ENCODE measurements at regions not wholly inside any gene's neighbourhood (a gene's known extent, or its start where the extent isn't known, plus 50 kb on each side); places are given as distances from the start of the nearest gene placed in this dataset.

GRCh38 chr2:104929663-104930062 lies 75.7 kb downstream of the POU3F3 start:
- DNase-seq (no peak), ATAC-seq (ENCODE audit: low read depth) (no peak)
- H4K20me1 ChIP-seq (ENCODE audit: control insufficient read depth, insufficient read depth, low read length, poor library complexity, severe bottlenecking), result no peaks in the 10 kb centered on the region
- no peak overlapping the region for H3K27ac ChIP-seq (ENCODE audit: low read length in 2 of 2)
- H3K4me2 ChIP-seq (replicated peaks; ENCODE audit: low read depth, low read length, poor library complexity, severe bottlenecking), result no peak overlapping the region
- peaks cover 5% of the 10 kb centered on the region for H3K27me3 Mint-ChIP-seq
- POLR2A ChIA-PET, result no interaction called here
- no peak overlapping the region for H3K4me3 ChIP-seq (ENCODE audit: control extremely low read depth in 1 of 5, extremely low read depth in 1 of 5, insufficient read depth in 1 of 5, low read depth in 2 of 5, low read length in 4 of 5)
- 79% methylated on average over 2 of the region's 4 CpGs for WGBS (ENCODE audit: insufficient coverage)
- no peak overlapping the region for H3K4me3 Mint-ChIP-seq
- H3K4me1 Mint-ChIP-seq, result peaks cover under 1% of the 10 kb centered on the region
- no peak overlapping the region for H2AFZ ChIP-seq (ENCODE audit: insufficient read depth, low read depth, low read length, poor library complexity, severe bottlenecking)
- no peaks in the 10 kb centered on the region for H3K4me1 ChIP-seq (ENCODE audit: control insufficient read depth in 2 of 2, insufficient read depth in 2 of 2, low read length in 2 of 2)
- H3K27ac Mint-ChIP-seq, result no peak overlapping the region
- H3K79me2 ChIP-seq (ENCODE audit: control insufficient read depth, insufficient read depth, low read length), result no peaks in the 10 kb centered on the region
- no peak overlapping the region for H3K9ac ChIP-seq (ENCODE audit: low read length)
- no peaks in the 10 kb centered on the region for H3K9me3 Mint-ChIP-seq (ENCODE audit: insufficient read depth)
- no peaks in the 10 kb centered on the region for H3K36me3 ChIP-seq (replicated peaks in 1 of 2; ENCODE audit: control extremely low read depth in 1 of 2, control insufficient read depth in 1 of 2, extremely low read depth in 1 of 2, insufficient read depth in 2 of 2, low read length in 1 of 2)
- intact Hi-C loops (cut with micrococcal nuclease), result no loop called here
- no peak for TF ChIP-seq CTCF (IDR thresholded peaks at IDR 0.05)
- no peak for TF ChIP-seq EZH2 (IDR thresholded peaks at IDR 0.05; ENCODE audit: borderline replicate concordance, insufficient read depth, low read depth, low read length, poor library complexity, severe bottlenecking)
- peaks cover 0 to 6% (median 0%) of the 10 kb centered on the region in 4 experiments for H3K27me3 ChIP-seq (replicated peaks in 1 of 4; ENCODE audit: control extremely low read depth in 1 of 4, control insufficient read depth in 3 of 4, insufficient read depth in 4 of 4, low read length in 3 of 4)
- H3K9me3 ChIP-seq (ENCODE audit: control extremely low read depth in 1 of 3, control insufficient read depth in 2 of 3, insufficient read depth in 1 of 3, low read length in 2 of 3), result no peaks in the 10 kb centered on the region
- CTCF ChIA-PET, result no interaction called here

GRCh38 chr2:104930732-104931131 lies 76.8 kb downstream of the POU3F3 start:
- Mint-ChIP-seq H3K9me3 (ENCODE audit: insufficient read depth) (no peaks in the 10 kb centered on the region), H3K27me3 (peaks cover 5% of the 10 kb centered on the region), H3K27ac (no peak overlapping the region), H3K4me3 (no peak overlapping the region), H3K4me1 (no peaks in the 10 kb centered on the region)
- TF ChIP-seq EZH2 (IDR thresholded peaks at IDR 0.05; ENCODE audit: borderline replicate concordance, insufficient read depth, low read depth, low read length, poor library complexity, severe bottlenecking) (no peak), CTCF (IDR thresholded peaks at IDR 0.05) (no peak)
- H3K4me1 ChIP-seq (ENCODE audit: control insufficient read depth in 2 of 2, insufficient read depth in 2 of 2, low read length in 2 of 2), result no peaks in the 10 kb centered on the region
- no peaks in the 10 kb centered on the region for H4K20me1 ChIP-seq (ENCODE audit: control insufficient read depth, insufficient read depth, low read length, poor library complexity, severe bottlenecking)
- ChIA-PET CTCF (no interaction called here), POLR2A (no interaction called here)
- H3K27ac ChIP-seq (ENCODE audit: low read length in 2 of 2), result no peak overlapping the region
- H3K4me3 ChIP-seq (ENCODE audit: control extremely low read depth in 1 of 5, extremely low read depth in 1 of 5, insufficient read depth in 1 of 5, low read depth in 2 of 5, low read length in 4 of 5), result no peak overlapping the region
- ATAC-seq (ENCODE audit: low read depth) (no peak), DNase-seq (no peak)
- no peaks in the 10 kb centered on the region for H3K36me3 ChIP-seq (replicated peaks in 1 of 2; ENCODE audit: control extremely low read depth in 1 of 2, control insufficient read depth in 1 of 2, extremely low read depth in 1 of 2, insufficient read depth in 2 of 2, low read length in 1 of 2)
- H3K4me2 ChIP-seq (replicated peaks; ENCODE audit: low read depth, low read length, poor library complexity, severe bottlenecking), result no peak overlapping the region
- 92% methylated on average over 2 of the region's 3 CpGs for WGBS (ENCODE audit: insufficient coverage)
- H3K27me3 ChIP-seq (replicated peaks in 1 of 4; ENCODE audit: control extremely low read depth in 1 of 4, control insufficient read depth in 3 of 4, insufficient read depth in 4 of 4, low read length in 3 of 4), result peaks cover 0 to 6% (median 0%) of the 10 kb centered on the region in 4 experiments
- no peak overlapping the region for H3K9ac ChIP-seq (ENCODE audit: low read length)
- no peak overlapping the region for H2AFZ ChIP-seq (ENCODE audit: insufficient read depth, low read depth, low read length, poor library complexity, severe bottlenecking)
- H3K79me2 ChIP-seq (ENCODE audit: control insufficient read depth, insufficient read depth, low read length), result no peaks in the 10 kb centered on the region
- no peaks in the 10 kb centered on the region for H3K9me3 ChIP-seq (ENCODE audit: control extremely low read depth in 1 of 3, control insufficient read depth in 2 of 3, insufficient read depth in 1 of 3, low read length in 2 of 3)
- intact Hi-C loops (cut with micrococcal nuclease), result no loop called here
